Stimulated activated CD8-positive, alpha-beta memory T cell treated with anti-CD3 and anti-CD28 coated beads, Interleukin-4, amount 100 ng/mL, for 24 hours (primary cell): ENCODE measurements at regions not wholly inside any gene's neighbourhood (a gene's known extent, or its start where the extent isn't known, plus 50 kb on each side); places are given as distances from the start of the nearest gene placed in this dataset.

Experiments
- DNase-seq: peaks from one replicate; pipeline ENCODE4 v3.0.0-alpha.2; 2020; ENCODE audit warnings: low read depth

DNA sequence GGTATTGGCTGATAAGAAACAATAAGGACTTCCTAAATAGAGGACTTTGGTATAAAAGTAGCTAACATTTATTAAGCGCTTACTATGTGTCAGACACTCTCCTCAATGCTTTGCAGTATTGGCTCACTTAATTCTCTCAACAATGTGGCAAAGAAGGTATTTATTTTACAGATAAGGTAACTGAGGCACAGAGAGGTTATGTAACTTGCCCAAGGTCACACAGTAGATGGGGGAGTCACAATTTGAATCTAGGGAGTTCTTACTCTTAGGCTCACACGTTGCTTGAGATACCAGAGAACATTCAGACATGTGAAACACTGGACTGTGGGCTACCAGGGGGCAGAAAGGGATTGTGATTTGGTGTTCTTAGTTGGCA lies 60.8 kb upstream of the GPR158 start:
- no peak for DNase-seq

DNA sequence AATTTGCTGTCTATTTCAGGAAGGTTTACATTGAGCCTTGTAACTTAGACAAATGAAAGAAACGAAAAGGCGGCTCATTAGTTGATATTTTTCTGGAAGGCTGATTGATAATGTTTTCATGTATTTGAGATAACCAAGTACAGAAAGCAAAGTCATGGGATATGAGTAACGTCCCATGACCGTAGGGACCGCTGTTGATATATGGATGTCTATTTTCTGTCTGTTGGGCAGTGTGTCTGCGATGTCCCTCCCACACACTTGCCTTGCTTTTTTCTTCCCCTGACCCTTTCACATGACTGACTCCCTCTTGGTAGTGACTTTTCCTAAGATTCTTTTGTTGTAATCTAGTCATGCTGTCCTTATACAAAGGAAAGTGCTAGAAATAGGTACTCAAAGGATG lies 57.0 kb upstream of the GPR158 start:
- no peak for DNase-seq

DNA sequence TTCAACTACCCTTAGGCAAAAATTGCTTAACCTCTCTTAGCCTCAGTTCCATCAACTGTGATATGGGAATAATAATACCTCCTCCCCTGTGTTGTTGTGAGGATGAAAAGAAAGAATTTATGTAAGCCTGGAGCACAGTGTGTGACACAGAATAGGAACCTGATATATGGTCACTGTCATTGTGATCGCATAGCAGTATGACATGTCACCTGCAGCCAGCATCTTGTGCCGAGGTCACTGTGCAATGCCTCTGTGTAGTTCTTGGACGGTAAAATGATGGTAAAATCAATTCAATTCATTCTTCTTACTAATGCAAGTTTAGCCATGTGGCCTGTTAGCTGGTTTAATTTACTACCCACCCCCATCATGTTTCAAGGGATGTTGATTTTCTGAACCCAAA lies 54.6 kb upstream of the GPR158 start:
- DNase-seq: no peak
